GM23338 (cell line): ENCODE measurements at regions not wholly inside any gene's neighbourhood (a gene's known extent, or its start where the extent isn't known, plus 50 kb on each side); places are given as distances from the start of the nearest gene placed in this dataset.

Experiments used
- CREB1 ChIP-seq: fragments of 250-450 bp; sonication (Bioruptor Pico); IDR thresholded peaks from 2 replicates; pipeline ENCODE4 v1.5.0; 2020; ENCODE audit warnings: low read depth, mild to moderate bottlenecking, moderate library complexity
- EZH2 ChIP-seq: fragments of 200-600 bp; sonication (generic); IDR thresholded peaks from one replicate; pipeline ENCODE4 v1.8.0; 2017; ENCODE audit warnings: antibody characterized with exemption, mild to moderate bottlenecking, low read depth; ENCODE audit not compliant: unreplicated experiment
- EZH2phosphoT487 ChIP-seq: fragments of 200-600 bp; sonication (generic); IDR thresholded peaks from one replicate; pipeline ENCODE4 v1.8.1; 2018; ENCODE audit warnings: antibody characterized with exemption; ENCODE audit not compliant: unreplicated experiment
- JUNB ChIP-seq: IDR thresholded peaks from one replicate; pipeline ENCODE4 v1.6.1; 2016; ENCODE audit warnings: antibody characterized with exemption; ENCODE audit not compliant: unreplicated experiment
- NANOG ChIP-seq: IDR thresholded peaks from 2 replicates; pipeline ENCODE4 v1.6.1; 2016; ENCODE audit warnings: antibody characterized with exemption, borderline replicate concordance
- POLR2AphosphoS5 ChIP-seq: IDR thresholded peaks from 2 replicates; pipeline ENCODE4 v1.6.1; 2016; ENCODE audit warnings: antibody characterized with exemption, low read depth
- STAT1 ChIP-seq: IDR thresholded peaks from one replicate; pipeline ENCODE4 v1.6.1; 2016; ENCODE audit warnings: antibody characterized with exemption; ENCODE audit not compliant: unreplicated experiment
- ZNF114 ChIP-seq: fragments of 250-450 bp; sonication (Bioruptor Pico); IDR thresholded peaks from 2 replicates; pipeline ENCODE4 v1.5.0; 2020; ENCODE audit warnings: mild to moderate bottlenecking, moderate library complexity
- ZNF331 ChIP-seq: fragments of 250-450 bp; sonication (Bioruptor Pico); IDR thresholded peaks from 2 replicates; pipeline ENCODE4 v1.5.0; 2020; ENCODE audit warnings: low read depth, mild to moderate bottlenecking, moderate library complexity
- TF ChIP-seq, protein P1 (sequence below): IDR thresholded peaks from one replicate; pipeline ENCODE4 v1.6.1; 2018; ENCODE audit warnings: antibody characterized with exemption; ENCODE audit not compliant: unreplicated experiment
- TF ChIP-seq, protein P2 (sequence below), 2 experiments: fragments of 200-600 bp in 1 of 2; sonication (generic) in 1 of 2; conservative IDR thresholded peaks; 2 replicates each; pipeline versions ENCODE4 v1.5.1 to v1.6.1; 2016 to 2017; ENCODE audit warnings: antibody characterized with exemption in 2 of 2, low read depth in 2 of 2, mild to moderate bottlenecking in 2 of 2, moderate library complexity in 1 of 2
- TF ChIP-seq, protein P3 (sequence below): IDR thresholded peaks from 2 replicates; pipeline ENCODE4 v1.6.1; 2016; ENCODE audit warnings: antibody characterized with exemption
- TF ChIP-seq, protein P4 (sequence below): fragments of 250-450 bp; sonication (Bioruptor Pico); IDR thresholded peaks from 2 replicates; pipeline ENCODE4 v1.5.0; 2020; ENCODE audit warnings: mild to moderate bottlenecking, moderate library complexity

DNA sequence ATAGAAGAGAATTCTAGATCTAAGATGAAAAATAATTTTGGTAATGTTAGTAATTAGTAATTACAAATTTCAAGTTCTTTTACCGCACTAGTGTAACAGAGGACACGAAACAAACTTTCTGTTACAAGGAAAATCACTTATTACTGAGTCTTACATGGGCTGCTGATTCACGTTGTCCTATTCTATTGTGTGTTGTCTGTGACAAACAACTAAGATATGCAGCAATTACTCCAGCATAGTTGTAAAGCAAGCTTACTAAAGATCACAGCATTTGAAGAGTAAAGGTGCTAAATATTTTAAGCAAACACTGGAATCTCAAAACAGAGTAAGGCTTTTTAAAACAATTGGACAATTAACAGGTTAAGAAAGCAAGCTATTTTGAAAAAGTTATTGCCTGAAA, 502.3 kb downstream of the KCNT2 start:
- no peak for TF ChIP-seq NANOG
- TF ChIP-seq, protein P1, sequence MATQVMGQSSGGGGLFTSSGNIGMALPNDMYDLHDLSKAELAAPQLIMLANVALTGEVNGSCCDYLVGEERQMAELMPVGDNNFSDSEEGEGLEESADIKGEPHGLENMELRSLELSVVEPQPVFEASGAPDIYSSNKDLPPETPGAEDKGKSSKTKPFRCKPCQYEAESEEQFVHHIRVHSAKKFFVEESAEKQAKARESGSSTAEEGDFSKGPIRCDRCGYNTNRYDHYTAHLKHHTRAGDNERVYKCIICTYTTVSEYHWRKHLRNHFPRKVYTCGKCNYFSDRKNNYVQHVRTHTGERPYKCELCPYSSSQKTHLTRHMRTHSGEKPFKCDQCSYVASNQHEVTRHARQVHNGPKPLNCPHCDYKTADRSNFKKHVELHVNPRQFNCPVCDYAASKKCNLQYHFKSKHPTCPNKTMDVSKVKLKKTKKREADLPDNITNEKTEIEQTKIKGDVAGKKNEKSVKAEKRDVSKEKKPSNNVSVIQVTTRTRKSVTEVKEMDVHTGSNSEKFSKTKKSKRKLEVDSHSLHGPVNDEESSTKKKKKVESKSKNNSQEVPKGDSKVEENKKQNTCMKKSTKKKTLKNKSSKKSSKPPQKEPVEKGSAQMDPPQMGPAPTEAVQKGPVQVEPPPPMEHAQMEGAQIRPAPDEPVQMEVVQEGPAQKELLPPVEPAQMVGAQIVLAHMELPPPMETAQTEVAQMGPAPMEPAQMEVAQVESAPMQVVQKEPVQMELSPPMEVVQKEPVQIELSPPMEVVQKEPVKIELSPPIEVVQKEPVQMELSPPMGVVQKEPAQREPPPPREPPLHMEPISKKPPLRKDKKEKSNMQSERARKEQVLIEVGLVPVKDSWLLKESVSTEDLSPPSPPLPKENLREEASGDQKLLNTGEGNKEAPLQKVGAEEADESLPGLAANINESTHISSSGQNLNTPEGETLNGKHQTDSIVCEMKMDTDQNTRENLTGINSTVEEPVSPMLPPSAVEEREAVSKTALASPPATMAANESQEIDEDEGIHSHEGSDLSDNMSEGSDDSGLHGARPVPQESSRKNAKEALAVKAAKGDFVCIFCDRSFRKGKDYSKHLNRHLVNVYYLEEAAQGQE: no peak
- TF ChIP-seq, protein P2, sequence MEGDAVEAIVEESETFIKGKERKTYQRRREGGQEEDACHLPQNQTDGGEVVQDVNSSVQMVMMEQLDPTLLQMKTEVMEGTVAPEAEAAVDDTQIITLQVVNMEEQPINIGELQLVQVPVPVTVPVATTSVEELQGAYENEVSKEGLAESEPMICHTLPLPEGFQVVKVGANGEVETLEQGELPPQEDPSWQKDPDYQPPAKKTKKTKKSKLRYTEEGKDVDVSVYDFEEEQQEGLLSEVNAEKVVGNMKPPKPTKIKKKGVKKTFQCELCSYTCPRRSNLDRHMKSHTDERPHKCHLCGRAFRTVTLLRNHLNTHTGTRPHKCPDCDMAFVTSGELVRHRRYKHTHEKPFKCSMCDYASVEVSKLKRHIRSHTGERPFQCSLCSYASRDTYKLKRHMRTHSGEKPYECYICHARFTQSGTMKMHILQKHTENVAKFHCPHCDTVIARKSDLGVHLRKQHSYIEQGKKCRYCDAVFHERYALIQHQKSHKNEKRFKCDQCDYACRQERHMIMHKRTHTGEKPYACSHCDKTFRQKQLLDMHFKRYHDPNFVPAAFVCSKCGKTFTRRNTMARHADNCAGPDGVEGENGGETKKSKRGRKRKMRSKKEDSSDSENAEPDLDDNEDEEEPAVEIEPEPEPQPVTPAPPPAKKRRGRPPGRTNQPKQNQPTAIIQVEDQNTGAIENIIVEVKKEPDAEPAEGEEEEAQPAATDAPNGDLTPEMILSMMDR (conservative IDR thresholded peaks at IDR 0.05; ENCODE audit: low read depth in 2 of 2): no peak
- no peak for TF ChIP-seq EZH2phosphoT487
- TF ChIP-seq EZH2: no peak
- no peak for TF ChIP-seq POLR2AphosphoS5
- no peak for TF ChIP-seq JUNB
- TF ChIP-seq CREB1 (CRISPR knock-in tag): no peak
- no peak for TF ChIP-seq STAT1
- TF ChIP-seq, protein P3, sequence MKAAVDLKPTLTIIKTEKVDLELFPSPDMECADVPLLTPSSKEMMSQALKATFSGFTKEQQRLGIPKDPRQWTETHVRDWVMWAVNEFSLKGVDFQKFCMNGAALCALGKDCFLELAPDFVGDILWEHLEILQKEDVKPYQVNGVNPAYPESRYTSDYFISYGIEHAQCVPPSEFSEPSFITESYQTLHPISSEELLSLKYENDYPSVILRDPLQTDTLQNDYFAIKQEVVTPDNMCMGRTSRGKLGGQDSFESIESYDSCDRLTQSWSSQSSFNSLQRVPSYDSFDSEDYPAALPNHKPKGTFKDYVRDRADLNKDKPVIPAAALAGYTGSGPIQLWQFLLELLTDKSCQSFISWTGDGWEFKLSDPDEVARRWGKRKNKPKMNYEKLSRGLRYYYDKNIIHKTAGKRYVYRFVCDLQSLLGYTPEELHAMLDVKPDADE: no peak
- no peak for TF ChIP-seq ZNF331 (CRISPR knock-in tag)
- TF ChIP-seq, protein P4, sequence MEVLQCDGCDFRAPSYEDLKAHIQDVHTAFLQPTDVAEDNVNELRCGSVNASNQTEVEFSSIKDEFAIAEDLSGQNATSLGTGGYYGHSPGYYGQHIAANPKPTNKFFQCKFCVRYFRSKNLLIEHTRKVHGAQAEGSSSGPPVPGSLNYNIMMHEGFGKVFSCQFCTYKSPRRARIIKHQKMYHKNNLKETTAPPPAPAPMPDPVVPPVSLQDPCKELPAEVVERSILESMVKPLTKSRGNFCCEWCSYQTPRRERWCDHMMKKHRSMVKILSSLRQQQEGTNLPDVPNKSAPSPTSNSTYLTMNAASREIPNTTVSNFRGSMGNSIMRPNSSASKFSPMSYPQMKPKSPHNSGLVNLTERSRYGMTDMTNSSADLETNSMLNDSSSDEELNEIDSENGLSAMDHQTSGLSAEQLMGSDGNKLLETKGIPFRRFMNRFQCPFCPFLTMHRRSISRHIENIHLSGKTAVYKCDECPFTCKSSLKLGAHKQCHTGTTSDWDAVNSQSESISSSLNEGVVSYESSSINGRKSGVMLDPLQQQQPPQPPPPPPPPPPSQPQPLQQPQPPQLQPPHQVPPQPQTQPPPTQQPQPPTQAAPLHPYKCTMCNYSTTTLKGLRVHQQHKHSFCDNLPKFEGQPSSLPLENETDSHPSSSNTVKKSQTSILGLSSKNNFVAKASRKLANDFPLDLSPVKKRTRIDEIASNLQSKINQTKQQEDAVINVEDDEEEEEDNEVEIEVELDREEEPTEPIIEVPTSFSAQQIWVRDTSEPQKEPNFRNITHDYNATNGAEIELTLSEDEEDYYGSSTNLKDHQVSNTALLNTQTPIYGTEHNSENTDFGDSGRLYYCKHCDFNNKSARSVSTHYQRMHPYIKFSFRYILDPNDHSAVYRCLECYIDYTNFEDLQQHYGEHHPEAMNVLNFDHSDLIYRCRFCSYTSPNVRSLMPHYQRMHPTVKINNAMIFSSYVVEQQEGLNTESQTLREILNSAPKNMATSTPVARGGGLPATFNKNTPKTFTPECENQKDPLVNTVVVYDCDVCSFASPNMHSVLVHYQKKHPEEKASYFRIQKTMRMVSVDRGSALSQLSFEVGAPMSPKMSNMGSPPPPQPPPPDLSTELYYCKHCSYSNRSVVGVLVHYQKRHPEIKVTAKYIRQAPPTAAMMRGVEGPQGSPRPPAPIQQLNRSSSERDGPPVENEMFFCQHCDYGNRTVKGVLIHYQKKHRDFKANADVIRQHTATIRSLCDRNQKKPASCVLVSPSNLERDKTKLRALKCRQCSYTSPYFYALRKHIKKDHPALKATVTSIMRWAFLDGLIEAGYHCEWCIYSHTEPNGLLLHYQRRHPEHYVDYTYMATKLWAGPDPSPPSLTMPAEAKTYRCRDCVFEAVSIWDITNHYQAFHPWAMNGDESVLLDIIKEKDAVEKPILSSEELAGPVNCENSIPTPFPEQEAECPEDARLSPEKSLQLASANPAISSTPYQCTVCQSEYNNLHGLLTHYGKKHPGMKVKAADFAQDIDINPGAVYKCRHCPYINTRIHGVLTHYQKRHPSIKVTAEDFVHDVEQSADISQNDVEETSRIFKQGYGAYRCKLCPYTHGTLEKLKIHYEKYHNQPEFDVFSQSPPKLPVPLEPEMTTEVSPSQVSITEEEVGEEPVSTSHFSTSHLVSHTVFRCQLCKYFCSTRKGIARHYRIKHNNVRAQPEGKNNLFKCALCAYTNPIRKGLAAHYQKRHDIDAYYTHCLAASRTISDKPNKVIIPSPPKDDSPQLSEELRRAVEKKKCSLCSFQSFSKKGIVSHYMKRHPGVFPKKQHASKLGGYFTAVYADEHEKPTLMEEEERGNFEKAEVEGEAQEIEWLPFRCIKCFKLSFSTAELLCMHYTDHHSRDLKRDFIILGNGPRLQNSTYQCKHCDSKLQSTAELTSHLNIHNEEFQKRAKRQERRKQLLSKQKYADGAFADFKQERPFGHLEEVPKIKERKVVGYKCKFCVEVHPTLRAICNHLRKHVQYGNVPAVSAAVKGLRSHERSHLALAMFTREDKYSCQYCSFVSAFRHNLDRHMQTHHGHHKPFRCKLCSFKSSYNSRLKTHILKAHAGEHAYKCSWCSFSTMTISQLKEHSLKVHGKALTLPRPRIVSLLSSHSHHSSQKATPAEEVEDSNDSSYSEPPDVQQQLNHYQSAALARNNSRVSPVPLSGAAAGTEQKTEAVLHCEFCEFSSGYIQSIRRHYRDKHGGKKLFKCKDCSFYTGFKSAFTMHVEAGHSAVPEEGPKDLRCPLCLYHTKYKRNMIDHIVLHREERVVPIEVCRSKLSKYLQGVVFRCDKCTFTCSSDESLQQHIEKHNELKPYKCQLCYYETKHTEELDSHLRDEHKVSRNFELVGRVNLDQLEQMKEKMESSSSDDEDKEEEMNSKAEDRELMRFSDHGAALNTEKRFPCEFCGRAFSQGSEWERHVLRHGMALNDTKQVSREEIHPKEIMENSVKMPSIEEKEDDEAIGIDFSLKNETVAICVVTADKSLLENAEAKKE (CRISPR knock-in tag): no peak
- no peak for TF ChIP-seq ZNF114 (CRISPR knock-in tag)
